HCT116 (cell line): ENCODE measurements at regions not wholly inside any gene's neighbourhood (a gene's known extent, or its start where the extent isn't known, plus 50 kb on each side); places are given as distances from the start of the nearest gene placed in this dataset.

Source experiments
- ATAC-seq: fragments of 200-7000 bp; cut with Tn5 transposase; 2 replicates; pipeline ENCODE4 v1.9.1; 2020; ENCODE audit warnings: mild to moderate bottlenecking, moderate library complexity
- BruUV-seq: library from RNA; stranded (reverse); fragments of 400-500 nt; replicated peaks from 2 replicates; lab custom pipeline; 2021; lab: Mats Ljungman, UMichigan
- CTCF ChIA-PET: fragments of 300-600 bp; sonication (Branson Sonifier 250); formaldehyde crosslinking; loops from one replicate; lab custom pipeline; 2021; ENCODE audit warnings: antibody characterized with exemption; lab: Charles Lee
- POLR2A ChIA-PET: fragments of 300-600, 350-600 bp; sonication (Branson Sonifier 250); formaldehyde crosslinking; loops from one replicate; lab custom pipeline; 2021; ENCODE audit warnings: antibody characterized with exemption; lab: Charles Lee
- RAD21 ChIA-PET, 2 experiments: fragments of 300-600 bp; sonication (Branson Sonifier 250); formaldehyde crosslinking; loops; one replicate each; lab custom pipeline; 2023; ENCODE audit warnings: low total read pairs in 2 of 2; ENCODE audit not compliant: uncharacterized antibody in 2 of 2, unreplicated experiment in 2 of 2, low non-redundant PET in 1 of 2; lab: Charles Lee
- DNase-seq: peaks from one replicate; pipeline ENCODE4 v3.0.0-alpha.2; 2010; ENCODE audit warnings: low read depth, low spot score
- H2AFZ ChIP-seq: fragments of 200-600 bp; shearing (Covaris generic), sonication (generic); 2 replicates; pipeline ENCODE4 v1.6.1; 2017; ENCODE audit warnings: low read depth, mixed run types, mixed read lengths, antibody characterized with exemption, low read length; ENCODE audit not compliant: poor library complexity, severe bottlenecking
- H3K27ac ChIP-seq: 2 replicates; pipeline ENCODE4 v1.5.1; 2012; ENCODE audit warnings: low read depth, low read length
- H3K27me3 ChIP-seq: fragments of 200-600 bp; sonication (generic); 2 replicates; pipeline ENCODE4 v1.6.1; 2016; ENCODE audit warnings: mixed run types, low read length, mixed read lengths; ENCODE audit not compliant: insufficient read depth
- H3K36me3 ChIP-seq, 2 experiments: fragments of 200-500 bp in 1 of 2; fragments of 200-600 bp in 1 of 2; sonication (Bioruptor generic) in 1 of 2; sonication (generic) in 1 of 2; 2 replicates each; pipeline versions ENCODE4 v1.5.1 to v1.6.1; 2014 to 2016; ENCODE audit warnings: low read length in 2 of 2, inconsistent platforms in 1 of 2, mixed read lengths in 1 of 2, mixed run types in 1 of 2; ENCODE audit not compliant: insufficient read depth in 2 of 2, control insufficient read depth in 1 of 2
- H3K4me1 ChIP-seq, 2 experiments: fragments of 200-600 bp in 1 of 2; sonication (generic) in 1 of 2; 2 replicates each; pipeline versions ENCODE4 v1.5.1 to v1.6.1; 2012 to 2017; ENCODE audit warnings: low read length in 2 of 2, inconsistent platforms in 1 of 2, mild to moderate bottlenecking in 1 of 2, mixed read lengths in 1 of 2, mixed run types in 1 of 2, moderate library complexity in 1 of 2; ENCODE audit not compliant: insufficient read depth in 2 of 2, control insufficient read depth in 1 of 2
- H3K4me2 ChIP-seq: fragments of 200-600 bp; sonication (generic); 2 replicates; pipeline ENCODE4 v1.6.1; 2017; ENCODE audit warnings: mixed run types, low read length, mixed read lengths
- H3K4me3 ChIP-seq, 2 experiments: fragments of 200-600 bp in 1 of 2; sonication (generic) in 1 of 2; replicated peaks in 1 of 2; 2 replicates each; pipeline ENCODE4 v1.5.1; 2011 to 2016; ENCODE audit warnings: low read length in 2 of 2, control low read depth in 1 of 2, low read depth in 1 of 2, mild to moderate bottlenecking in 1 of 2, mixed read lengths in 1 of 2, mixed run types in 1 of 2
- H3K79me2 ChIP-seq: fragments of 200-600 bp; sonication (generic); 2 replicates; pipeline ENCODE4 v1.6.1; 2017; ENCODE audit warnings: mild to moderate bottlenecking, mixed run types, low read length, moderate library complexity, mixed read lengths; ENCODE audit not compliant: insufficient read depth
- H3K9ac ChIP-seq: fragments of 200-600 bp; sonication (generic); 2 replicates; pipeline ENCODE4 v1.6.1; 2016; ENCODE audit warnings: low read length, mixed read lengths
- H3K9me2 ChIP-seq: fragments of 200-600 bp; sonication (generic), shearing (Covaris generic); 2 replicates; pipeline ENCODE4 v1.6.1; 2017; ENCODE audit warnings: mixed run types, mild to moderate bottlenecking, moderate library complexity; ENCODE audit not compliant: insufficient read depth
- H3K9me3 ChIP-seq, 2 experiments: fragments of 200-500 bp in 1 of 2; fragments of 200-600 bp in 1 of 2; sonication (Bioruptor generic) in 1 of 2; sonication (generic) in 1 of 2; 2 replicates each; pipeline ENCODE4 v1.6.1; 2014 to 2017; ENCODE audit warnings: low read length in 2 of 2, mixed read lengths in 2 of 2, inconsistent platforms in 1 of 2, low read depth in 1 of 2, mild to moderate bottlenecking in 1 of 2, mixed run types in 1 of 2, moderate library complexity in 1 of 2; ENCODE audit not compliant: control insufficient read depth in 1 of 2, insufficient read depth in 1 of 2
- H4K20me1 ChIP-seq: fragments of 200-600 bp; sonication (generic), shearing (Covaris generic); 2 replicates; pipeline ENCODE4 v1.6.1; 2017; ENCODE audit warnings: mixed run types, mild to moderate bottlenecking, moderate library complexity; ENCODE audit not compliant: insufficient read depth
- ATF3 ChIP-seq: IDR thresholded peaks from 2 replicates; pipeline ENCODE4 v1.6.1; 2012
- CEBPB ChIP-seq: IDR thresholded peaks from 2 replicates; pipeline ENCODE4 v1.6.1; 2012; ENCODE audit warnings: low read depth
- CTCF ChIP-seq, 3 experiments: fragments of 200-600 bp in 1 of 3; sonication (generic) in 1 of 3; IDR thresholded peaks in 2 of 3; conservative IDR thresholded peaks in 1 of 3; 2 replicates each; pipeline ENCODE4 v1.5.1; 2012 to 2017; ENCODE audit warnings: low read depth in 2 of 3, low read length in 2 of 3, antibody characterized with exemption in 1 of 3, borderline replicate concordance in 1 of 3, control low read depth in 1 of 3, mild to moderate bottlenecking in 1 of 3, mixed read lengths in 1 of 3, mixed run types in 1 of 3, moderate library complexity in 1 of 3; ENCODE audit not compliant: insufficient read depth in 1 of 3
- ELF1 ChIP-seq: IDR thresholded peaks from 2 replicates; pipeline ENCODE4 v1.6.1; 2012; ENCODE audit warnings: low read depth, borderline replicate concordance
- EZH2phosphoT487 ChIP-seq: fragments of 200-600 bp; IDR thresholded peaks from 2 replicates; pipeline ENCODE4 v1.6.1; 2018; ENCODE audit warnings: antibody characterized with exemption, borderline replicate concordance
- MAX ChIP-seq: IDR thresholded peaks from 2 replicates; pipeline ENCODE4 v1.6.1; 2012
- POLR2AphosphoS5 ChIP-seq: IDR thresholded peaks from 2 replicates; pipeline ENCODE4 v1.6.1; 2011; ENCODE audit warnings: mild to moderate bottlenecking, low read depth, low read length, moderate library complexity
- RAD21 ChIP-seq: IDR thresholded peaks from 2 replicates; pipeline ENCODE4 v1.6.1; 2012; ENCODE audit warnings: low read depth, mild to moderate bottlenecking
- SP1 ChIP-seq: IDR thresholded peaks from 2 replicates; pipeline ENCODE4 v1.6.1; 2012; ENCODE audit warnings: low read depth
- TCF7L2 ChIP-seq: IDR thresholded peaks from 2 replicates; pipeline ENCODE4 v1.7.0; 2011; ENCODE audit warnings: borderline replicate concordance, inconsistent platforms; ENCODE audit not compliant: insufficient read depth, insufficient read length; ENCODE audit errors: extremely low read depth
- intact Hi-C: fragments of 100-400 bp; cut with micrococcal nuclease; formaldehyde crosslinking; loops from 2 replicates; pipeline ENCODE4 v1.10.0; 2022

- intact Hi-C loops, result no loop called here
Observed at GRCh38 chr5:125541085-125541484, 794.6 kb upstream of the ZNF608 start.

More at GRCh38 chr5:125541085-125541484, 794.6 kb upstream of the ZNF608 start:
- Histone ChIP-seq H3K4me3 (no peak overlapping the region), H3K36me3 (no peaks in the 10 kb centered on the region), H3K27ac (no peak overlapping the region), H2AFZ (no peak overlapping the region), H3K9me3 (no peaks in the 10 kb centered on the region; a peak in 2 of 4 replicates), H3K4me2 (no peak overlapping the region), H3K27me3 (no peaks in the 10 kb centered on the region), H3K9ac (no peak overlapping the region), H3K4me1 (no peaks in the 10 kb centered on the region), H3K9me2 (no peaks in the 10 kb centered on the region), H3K79me2 (no peaks in the 10 kb centered on the region), H4K20me1 (no peaks in the 10 kb centered on the region)
- CTCF ChIA-PET, result no interaction called here
- no peak for ATAC-seq
- POLR2A ChIA-PET, result no interaction called here
- TF ChIP-seq EZH2phosphoT487, result no peak
- TF ChIP-seq MAX, result no peak
- no peak for TF ChIP-seq CEBPB
- no peak for TF ChIP-seq SP1
- TF ChIP-seq POLR2AphosphoS5, result no peak
- no peak for TF ChIP-seq ELF1
- no peak for TF ChIP-seq RAD21
- TF ChIP-seq TCF7L2, result no peak
- TF ChIP-seq CTCF (IDR thresholded peaks at IDR 0.05 in 2 of 3, conservative IDR thresholded peaks at IDR 0.05 in 1 of 3; ENCODE audit: borderline replicate concordance in 1 of 3, insufficient read depth in 1 of 3, low read depth in 2 of 3, low read length in 2 of 3), result no peak
- no peak for TF ChIP-seq ATF3
- RAD21 ChIA-PET, result no interaction called here
- DNase-seq, result no peak
- BruUV-seq, result no TSS peak
